ENCODE measurements at regions not wholly inside any gene's neighbourhood (a gene's known extent, or its start where the extent isn't known, plus 50 kb on each side); places are given as distances from the start of the nearest gene placed in this dataset.

- no peak for TF ChIP-seq POLR2A (IDR thresholded peaks at IDR 0.05)
- TF ChIP-seq, protein P1, sequence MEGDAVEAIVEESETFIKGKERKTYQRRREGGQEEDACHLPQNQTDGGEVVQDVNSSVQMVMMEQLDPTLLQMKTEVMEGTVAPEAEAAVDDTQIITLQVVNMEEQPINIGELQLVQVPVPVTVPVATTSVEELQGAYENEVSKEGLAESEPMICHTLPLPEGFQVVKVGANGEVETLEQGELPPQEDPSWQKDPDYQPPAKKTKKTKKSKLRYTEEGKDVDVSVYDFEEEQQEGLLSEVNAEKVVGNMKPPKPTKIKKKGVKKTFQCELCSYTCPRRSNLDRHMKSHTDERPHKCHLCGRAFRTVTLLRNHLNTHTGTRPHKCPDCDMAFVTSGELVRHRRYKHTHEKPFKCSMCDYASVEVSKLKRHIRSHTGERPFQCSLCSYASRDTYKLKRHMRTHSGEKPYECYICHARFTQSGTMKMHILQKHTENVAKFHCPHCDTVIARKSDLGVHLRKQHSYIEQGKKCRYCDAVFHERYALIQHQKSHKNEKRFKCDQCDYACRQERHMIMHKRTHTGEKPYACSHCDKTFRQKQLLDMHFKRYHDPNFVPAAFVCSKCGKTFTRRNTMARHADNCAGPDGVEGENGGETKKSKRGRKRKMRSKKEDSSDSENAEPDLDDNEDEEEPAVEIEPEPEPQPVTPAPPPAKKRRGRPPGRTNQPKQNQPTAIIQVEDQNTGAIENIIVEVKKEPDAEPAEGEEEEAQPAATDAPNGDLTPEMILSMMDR (IDR thresholded peaks at IDR 0.05), result no peak
Measured at GRCh38 chr12:107521826-107522355, 163.7 kb upstream of the PWP1 start.
